HCT116 (cell line): ENCODE measurements at regions not wholly inside any gene's neighbourhood (a gene's known extent, or its start where the extent isn't known, plus 50 kb on each side); places are given as distances from the start of the nearest gene placed in this dataset.
A peak's percentile ranks its signal among the peaks of the same experiment; 100 is the strongest.

Experiments used
- ATAC-seq: fragments of 200-7000 bp; cut with Tn5 transposase; 2 replicates; pipeline ENCODE4 v1.9.1; 2020; ENCODE audit warnings: mild to moderate bottlenecking, moderate library complexity
- BruUV-seq: library from RNA; stranded (reverse); fragments of 400-500 nt; replicated peaks from 2 replicates; lab custom pipeline; 2021; lab: Mats Ljungman, UMichigan
- CTCF ChIA-PET: fragments of 300-600 bp; sonication (Branson Sonifier 250); formaldehyde crosslinking; loops from one replicate; lab custom pipeline; 2021; ENCODE audit warnings: antibody characterized with exemption; lab: Charles Lee
- POLR2A ChIA-PET: fragments of 300-600, 350-600 bp; sonication (Branson Sonifier 250); formaldehyde crosslinking; loops from one replicate; lab custom pipeline; 2021; ENCODE audit warnings: antibody characterized with exemption; lab: Charles Lee
- RAD21 ChIA-PET, 2 experiments: fragments of 300-600 bp; sonication (Branson Sonifier 250); formaldehyde crosslinking; loops; one replicate each; lab custom pipeline; 2023; ENCODE audit warnings: low total read pairs in 2 of 2; ENCODE audit not compliant: uncharacterized antibody in 2 of 2, unreplicated experiment in 2 of 2, low non-redundant PET in 1 of 2; lab: Charles Lee
- DNase-seq: peaks from one replicate; pipeline ENCODE4 v3.0.0-alpha.2; 2010; ENCODE audit warnings: low read depth, low spot score
- H2AFZ ChIP-seq: fragments of 200-600 bp; shearing (Covaris generic), sonication (generic); 2 replicates; pipeline ENCODE4 v1.6.1; 2017; ENCODE audit warnings: low read depth, mixed run types, mixed read lengths, antibody characterized with exemption, low read length; ENCODE audit not compliant: poor library complexity, severe bottlenecking
- H3K27ac ChIP-seq: 2 replicates; pipeline ENCODE4 v1.5.1; 2012; ENCODE audit warnings: low read depth, low read length
- H3K27me3 ChIP-seq: fragments of 200-600 bp; sonication (generic); 2 replicates; pipeline ENCODE4 v1.6.1; 2016; ENCODE audit warnings: mixed run types, low read length, mixed read lengths; ENCODE audit not compliant: insufficient read depth
- H3K36me3 ChIP-seq, 2 experiments: fragments of 200-500 bp in 1 of 2; fragments of 200-600 bp in 1 of 2; sonication (Bioruptor generic) in 1 of 2; sonication (generic) in 1 of 2; 2 replicates each; pipeline versions ENCODE4 v1.5.1 to v1.6.1; 2014 to 2016; ENCODE audit warnings: low read length in 2 of 2, inconsistent platforms in 1 of 2, mixed read lengths in 1 of 2, mixed run types in 1 of 2; ENCODE audit not compliant: insufficient read depth in 2 of 2, control insufficient read depth in 1 of 2
- H3K4me1 ChIP-seq, 2 experiments: fragments of 200-600 bp in 1 of 2; sonication (generic) in 1 of 2; 2 replicates each; pipeline versions ENCODE4 v1.5.1 to v1.6.1; 2012 to 2017; ENCODE audit warnings: low read length in 2 of 2, inconsistent platforms in 1 of 2, mild to moderate bottlenecking in 1 of 2, mixed read lengths in 1 of 2, mixed run types in 1 of 2, moderate library complexity in 1 of 2; ENCODE audit not compliant: insufficient read depth in 2 of 2, control insufficient read depth in 1 of 2
- H3K4me2 ChIP-seq: fragments of 200-600 bp; sonication (generic); 2 replicates; pipeline ENCODE4 v1.6.1; 2017; ENCODE audit warnings: mixed run types, low read length, mixed read lengths
- H3K4me3 ChIP-seq, 2 experiments: fragments of 200-600 bp in 1 of 2; sonication (generic) in 1 of 2; replicated peaks in 1 of 2; 2 replicates each; pipeline ENCODE4 v1.5.1; 2011 to 2016; ENCODE audit warnings: low read length in 2 of 2, control low read depth in 1 of 2, low read depth in 1 of 2, mild to moderate bottlenecking in 1 of 2, mixed read lengths in 1 of 2, mixed run types in 1 of 2
- H3K79me2 ChIP-seq: fragments of 200-600 bp; sonication (generic); 2 replicates; pipeline ENCODE4 v1.6.1; 2017; ENCODE audit warnings: mild to moderate bottlenecking, mixed run types, low read length, moderate library complexity, mixed read lengths; ENCODE audit not compliant: insufficient read depth
- H3K9ac ChIP-seq: fragments of 200-600 bp; sonication (generic); 2 replicates; pipeline ENCODE4 v1.6.1; 2016; ENCODE audit warnings: low read length, mixed read lengths
- H3K9me2 ChIP-seq: fragments of 200-600 bp; sonication (generic), shearing (Covaris generic); 2 replicates; pipeline ENCODE4 v1.6.1; 2017; ENCODE audit warnings: mixed run types, mild to moderate bottlenecking, moderate library complexity; ENCODE audit not compliant: insufficient read depth
- H3K9me3 ChIP-seq, 2 experiments: fragments of 200-500 bp in 1 of 2; fragments of 200-600 bp in 1 of 2; sonication (Bioruptor generic) in 1 of 2; sonication (generic) in 1 of 2; 2 replicates each; pipeline ENCODE4 v1.6.1; 2014 to 2017; ENCODE audit warnings: low read length in 2 of 2, mixed read lengths in 2 of 2, inconsistent platforms in 1 of 2, low read depth in 1 of 2, mild to moderate bottlenecking in 1 of 2, mixed run types in 1 of 2, moderate library complexity in 1 of 2; ENCODE audit not compliant: control insufficient read depth in 1 of 2, insufficient read depth in 1 of 2
- H4K20me1 ChIP-seq: fragments of 200-600 bp; sonication (generic), shearing (Covaris generic); 2 replicates; pipeline ENCODE4 v1.6.1; 2017; ENCODE audit warnings: mixed run types, mild to moderate bottlenecking, moderate library complexity; ENCODE audit not compliant: insufficient read depth
- FOSL1 ChIP-seq: IDR thresholded peaks from 2 replicates; pipeline ENCODE4 v1.6.1; 2012; ENCODE audit warnings: low read depth
- MAX ChIP-seq: IDR thresholded peaks from 2 replicates; pipeline ENCODE4 v1.6.1; 2012
- RAD21 ChIP-seq: IDR thresholded peaks from 2 replicates; pipeline ENCODE4 v1.6.1; 2012; ENCODE audit warnings: low read depth, mild to moderate bottlenecking
- SP1 ChIP-seq: IDR thresholded peaks from 2 replicates; pipeline ENCODE4 v1.6.1; 2012; ENCODE audit warnings: low read depth
- ZBTB33 ChIP-seq: IDR thresholded peaks from 2 replicates; pipeline ENCODE4 v1.6.1; 2011; ENCODE audit warnings: mild to moderate bottlenecking, low read length, moderate library complexity; ENCODE audit not compliant: insufficient replicate concordance; ENCODE audit errors: extremely low read depth
- intact Hi-C: fragments of 100-400 bp; cut with micrococcal nuclease; formaldehyde crosslinking; loops from 2 replicates; pipeline ENCODE4 v1.10.0; 2022

GRCh38 chr10:131789516-131789915 is 111.3 kb upstream of the PPP2R2D start:
- no TSS peak for BruUV-seq
- H3K79me2 ChIP-seq: no peaks in the 10 kb centered on the region
- no peak for TF ChIP-seq FOSL1
- no peak for TF ChIP-seq ZBTB33
- TF ChIP-seq, all 23 proteins: peak for 0
- no peak overlapping the region for H3K4me3 ChIP-seq
- H3K36me3 ChIP-seq: no peaks in the 10 kb centered on the region
- ATAC-seq (no peak), DNase-seq (no peak)
- no peak overlapping the region for H3K4me2 ChIP-seq
- H3K27ac ChIP-seq: no peak overlapping the region
- H3K9me2 ChIP-seq: no peaks in the 10 kb centered on the region
- ChIA-PET RAD21 (no interaction called here), POLR2A (no interaction called here), CTCF (no interaction called here)
- H3K27me3 ChIP-seq: no peaks in the 10 kb centered on the region
- no peaks in the 10 kb centered on the region for H3K4me1 ChIP-seq
- H3K9ac ChIP-seq: no peak overlapping the region
- no peaks in the 10 kb centered on the region for H3K9me3 ChIP-seq
- no peak overlapping the region for H2AFZ ChIP-seq
- intact Hi-C loops: loop anchor here (5.0 kb wide), 1 partner anchor 227 kb away; no protein-coding TSS in a partner anchor
- no peaks in the 10 kb centered on the region for H4K20me1 ChIP-seq

- Histone ChIP-seq H3K4me1 (no peaks in the 10 kb centered on the region), H3K27me3 (no peaks in the 10 kb centered on the region), H3K9me3 (no peaks in the 10 kb centered on the region), H3K4me2 (no peak overlapping the region), H3K9ac (no peak overlapping the region), H3K36me3 (no peaks in the 10 kb centered on the region), H4K20me1 (no peaks in the 10 kb centered on the region), H2AFZ (no peak overlapping the region), H3K9me2 (no peaks in the 10 kb centered on the region), H3K4me3 (no peak overlapping the region), H3K79me2 (no peaks in the 10 kb centered on the region), H3K27ac (no peak overlapping the region)
- BruUV-seq: no TSS peak
- TF ChIP-seq MAX: 0 out of 2 replicates have a peak, but pooled peaks have one; percentile 19
- TF ChIP-seq RAD21: no peak
- TF ChIP-seq SP1: peak; percentile 49
- CTCF ChIA-PET: no interaction called here
- intact Hi-C loops: no loop called here
- ATAC-seq (no peak), DNase-seq (peak; percentile 46)
- RAD21 ChIA-PET: no interaction called here
- POLR2A ChIA-PET: no interaction called here
Observed at GRCh38 chr10:131790021-131790420, 110.8 kb upstream of the PPP2R2D start.
